ENCODE measurements at regions not wholly inside any gene's neighbourhood (a gene's known extent, or its start where the extent isn't known, plus 50 kb on each side); places are given as distances from the start of the nearest gene placed in this dataset.

DNA sequence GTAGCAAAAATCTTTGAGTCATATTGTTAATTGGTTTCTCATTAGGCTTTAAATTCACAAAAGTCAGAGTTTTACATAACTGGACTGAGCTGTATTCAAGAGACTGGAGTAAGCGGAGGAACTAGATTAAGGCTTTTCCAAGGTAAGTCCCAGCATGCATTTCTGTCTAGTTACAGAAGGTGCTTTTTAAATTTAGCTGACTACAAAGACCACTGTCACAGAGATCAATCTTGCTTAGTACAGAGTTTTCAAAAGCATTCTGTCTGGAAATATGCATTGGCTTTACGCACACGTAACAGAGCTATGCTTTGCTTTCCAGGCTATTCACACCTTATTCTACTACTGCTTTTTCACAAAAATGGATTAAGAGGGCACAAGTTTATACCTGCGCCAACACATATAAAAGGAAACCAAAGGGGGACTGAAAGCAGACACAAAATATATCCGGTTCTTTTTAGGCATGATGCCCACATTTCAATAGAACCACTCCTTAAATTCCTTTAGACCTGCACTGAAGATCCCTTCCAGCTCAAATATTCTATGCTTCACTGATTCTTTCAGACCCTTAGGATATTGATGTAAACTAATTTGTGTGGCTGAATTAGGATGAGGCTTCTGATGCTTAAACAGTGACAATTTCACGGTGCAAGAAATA, 560.7 kb upstream of the CRIM1 start:
- no peak overlapping the region for H3K4me3 ChIP-seq (ENCODE audit: low read depth in 1 of 3, low read length in 3 of 3)
- no peaks in the 10 kb centered on the region for H3K36me3 ChIP-seq (ENCODE audit: control insufficient read depth in 4 of 4, insufficient read depth in 3 of 4, low read depth in 1 of 4, low read length in 3 of 4)
- H3K27me3 ChIP-seq (ENCODE audit: control insufficient read depth in 4 of 4, insufficient read depth in 4 of 4, low read length in 3 of 4) = no peaks in the 10 kb centered on the region
- no peak for TF ChIP-seq TAF1 (conservative IDR thresholded peaks at IDR 0.05)
- TF ChIP-seq, protein P1, sequence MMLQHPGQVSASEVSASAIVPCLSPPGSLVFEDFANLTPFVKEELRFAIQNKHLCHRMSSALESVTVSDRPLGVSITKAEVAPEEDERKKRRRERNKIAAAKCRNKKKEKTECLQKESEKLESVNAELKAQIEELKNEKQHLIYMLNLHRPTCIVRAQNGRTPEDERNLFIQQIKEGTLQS (IDR thresholded peaks at IDR 0.05) = no peak
- TF ChIP-seq, protein P2, sequence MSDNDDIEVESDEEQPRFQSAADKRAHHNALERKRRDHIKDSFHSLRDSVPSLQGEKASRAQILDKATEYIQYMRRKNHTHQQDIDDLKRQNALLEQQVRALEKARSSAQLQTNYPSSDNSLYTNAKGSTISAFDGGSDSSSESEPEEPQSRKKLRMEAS (IDR thresholded peaks at IDR 0.05) = no peak
- no peak for TF ChIP-seq FOXA1 (IDR thresholded peaks at IDR 0.05)
- no peak for TF ChIP-seq GABPA (IDR thresholded peaks at IDR 0.05 in 1 of 2, conservative IDR thresholded peaks at IDR 0.05 in 1 of 2)
- no peak for TF ChIP-seq HNF4G (IDR thresholded peaks at IDR 0.05)
- TF ChIP-seq FOXA2 (IDR thresholded peaks at IDR 0.05) = no peak
- TF ChIP-seq, protein P3, sequence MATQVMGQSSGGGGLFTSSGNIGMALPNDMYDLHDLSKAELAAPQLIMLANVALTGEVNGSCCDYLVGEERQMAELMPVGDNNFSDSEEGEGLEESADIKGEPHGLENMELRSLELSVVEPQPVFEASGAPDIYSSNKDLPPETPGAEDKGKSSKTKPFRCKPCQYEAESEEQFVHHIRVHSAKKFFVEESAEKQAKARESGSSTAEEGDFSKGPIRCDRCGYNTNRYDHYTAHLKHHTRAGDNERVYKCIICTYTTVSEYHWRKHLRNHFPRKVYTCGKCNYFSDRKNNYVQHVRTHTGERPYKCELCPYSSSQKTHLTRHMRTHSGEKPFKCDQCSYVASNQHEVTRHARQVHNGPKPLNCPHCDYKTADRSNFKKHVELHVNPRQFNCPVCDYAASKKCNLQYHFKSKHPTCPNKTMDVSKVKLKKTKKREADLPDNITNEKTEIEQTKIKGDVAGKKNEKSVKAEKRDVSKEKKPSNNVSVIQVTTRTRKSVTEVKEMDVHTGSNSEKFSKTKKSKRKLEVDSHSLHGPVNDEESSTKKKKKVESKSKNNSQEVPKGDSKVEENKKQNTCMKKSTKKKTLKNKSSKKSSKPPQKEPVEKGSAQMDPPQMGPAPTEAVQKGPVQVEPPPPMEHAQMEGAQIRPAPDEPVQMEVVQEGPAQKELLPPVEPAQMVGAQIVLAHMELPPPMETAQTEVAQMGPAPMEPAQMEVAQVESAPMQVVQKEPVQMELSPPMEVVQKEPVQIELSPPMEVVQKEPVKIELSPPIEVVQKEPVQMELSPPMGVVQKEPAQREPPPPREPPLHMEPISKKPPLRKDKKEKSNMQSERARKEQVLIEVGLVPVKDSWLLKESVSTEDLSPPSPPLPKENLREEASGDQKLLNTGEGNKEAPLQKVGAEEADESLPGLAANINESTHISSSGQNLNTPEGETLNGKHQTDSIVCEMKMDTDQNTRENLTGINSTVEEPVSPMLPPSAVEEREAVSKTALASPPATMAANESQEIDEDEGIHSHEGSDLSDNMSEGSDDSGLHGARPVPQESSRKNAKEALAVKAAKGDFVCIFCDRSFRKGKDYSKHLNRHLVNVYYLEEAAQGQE (IDR thresholded peaks at IDR 0.05) = no peak
- TF ChIP-seq HNF4A (conservative IDR thresholded peaks at IDR 0.05) = no peak
- TF ChIP-seq YY1 (IDR thresholded peaks at IDR 0.05) = no peak
- TF ChIP-seq, protein P4, sequence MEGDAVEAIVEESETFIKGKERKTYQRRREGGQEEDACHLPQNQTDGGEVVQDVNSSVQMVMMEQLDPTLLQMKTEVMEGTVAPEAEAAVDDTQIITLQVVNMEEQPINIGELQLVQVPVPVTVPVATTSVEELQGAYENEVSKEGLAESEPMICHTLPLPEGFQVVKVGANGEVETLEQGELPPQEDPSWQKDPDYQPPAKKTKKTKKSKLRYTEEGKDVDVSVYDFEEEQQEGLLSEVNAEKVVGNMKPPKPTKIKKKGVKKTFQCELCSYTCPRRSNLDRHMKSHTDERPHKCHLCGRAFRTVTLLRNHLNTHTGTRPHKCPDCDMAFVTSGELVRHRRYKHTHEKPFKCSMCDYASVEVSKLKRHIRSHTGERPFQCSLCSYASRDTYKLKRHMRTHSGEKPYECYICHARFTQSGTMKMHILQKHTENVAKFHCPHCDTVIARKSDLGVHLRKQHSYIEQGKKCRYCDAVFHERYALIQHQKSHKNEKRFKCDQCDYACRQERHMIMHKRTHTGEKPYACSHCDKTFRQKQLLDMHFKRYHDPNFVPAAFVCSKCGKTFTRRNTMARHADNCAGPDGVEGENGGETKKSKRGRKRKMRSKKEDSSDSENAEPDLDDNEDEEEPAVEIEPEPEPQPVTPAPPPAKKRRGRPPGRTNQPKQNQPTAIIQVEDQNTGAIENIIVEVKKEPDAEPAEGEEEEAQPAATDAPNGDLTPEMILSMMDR (IDR thresholded peaks at IDR 0.05; ENCODE audit: low read depth, low read length, missing input control) = no peak
- TF ChIP-seq SP1 (IDR thresholded peaks at IDR 0.05) = no peak
- TF ChIP-seq JUND (IDR thresholded peaks at IDR 0.05) = no peak
- no peak for TF ChIP-seq RAD21 (IDR thresholded peaks at IDR 0.05)
- TF ChIP-seq, protein P5, sequence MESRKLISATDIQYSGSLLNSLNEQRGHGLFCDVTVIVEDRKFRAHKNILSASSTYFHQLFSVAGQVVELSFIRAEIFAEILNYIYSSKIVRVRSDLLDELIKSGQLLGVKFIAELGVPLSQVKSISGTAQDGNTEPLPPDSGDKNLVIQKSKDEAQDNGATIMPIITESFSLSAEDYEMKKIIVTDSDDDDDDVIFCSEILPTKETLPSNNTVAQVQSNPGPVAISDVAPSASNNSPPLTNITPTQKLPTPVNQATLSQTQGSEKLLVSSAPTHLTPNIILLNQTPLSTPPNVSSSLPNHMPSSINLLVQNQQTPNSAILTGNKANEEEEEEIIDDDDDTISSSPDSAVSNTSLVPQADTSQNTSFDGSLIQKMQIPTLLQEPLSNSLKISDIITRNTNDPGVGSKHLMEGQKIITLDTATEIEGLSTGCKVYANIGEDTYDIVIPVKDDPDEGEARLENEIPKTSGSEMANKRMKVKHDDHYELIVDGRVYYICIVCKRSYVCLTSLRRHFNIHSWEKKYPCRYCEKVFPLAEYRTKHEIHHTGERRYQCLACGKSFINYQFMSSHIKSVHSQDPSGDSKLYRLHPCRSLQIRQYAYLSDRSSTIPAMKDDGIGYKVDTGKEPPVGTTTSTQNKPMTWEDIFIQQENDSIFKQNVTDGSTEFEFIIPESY (IDR thresholded peaks at IDR 0.05) = no peak
- TF ChIP-seq EGR1 (IDR thresholded peaks at IDR 0.05; ENCODE audit: low read depth in 2 of 2) = no peak
- no peak for TF ChIP-seq NR2F2 (IDR thresholded peaks at IDR 0.05)
- TF ChIP-seq RXRA (IDR thresholded peaks at IDR 0.05) = no peak
- H3K9ac ChIP-seq (ENCODE audit: low read depth in 1 of 2, low read length in 2 of 2) = no peak overlapping the region
- no peaks in the 10 kb centered on the region for H3K4me1 ChIP-seq (ENCODE audit: control insufficient read depth in 4 of 4, insufficient read depth in 4 of 4, low read length in 3 of 4)
- no peaks in the 10 kb centered on the region for H3K9me3 ChIP-seq (ENCODE audit: control insufficient read depth in 4 of 4, low read length in 3 of 4)
- DNase-seq (ENCODE audit: low spot score) = no peak
- no peak overlapping the region for H3K27ac ChIP-seq (ENCODE audit: low read depth in 1 of 2, low read length in 2 of 2)
- WGBS = 77% methylated on average over 6 of the region's 6 CpGs
